Gastrocnemius medialis (tissue), 4 donors: ENCODE measurements at regions not wholly inside any gene's neighbourhood (a gene's known extent, or its start where the extent isn't known, plus 50 kb on each side); places are given as distances from the start of the nearest gene placed in this dataset.

ENCODE experiments used
- ATAC-seq, 2 donors: fragments of 150-250 bp; one replicate each; pipeline ENCODE4 v1.9.1; 2016
- DNase-seq, 2 donors: peaks; one replicate each; pipeline ENCODE4 v3.0.0-alpha.2; 2019
- H3K27ac ChIP-seq, 4 donors: fragments of 200-600 bp; sonication (generic); 1 replicate in 1 of 4; 2 replicates in 3 of 4; pipeline ENCODE4 v1.5.1; 2016 to 2018; ENCODE audit warnings: mild to moderate bottlenecking in 2 of 4, moderate library complexity in 1 of 4
- H3K27me3 ChIP-seq, 3 donors: fragments of 200-600 bp; sonication (generic) in 2 of 3; 1 replicate in 1 of 3; 2 replicates in 2 of 3; pipeline versions ENCODE4 v1.5.1 to v1.6.0; 2016 to 2019; ENCODE audit warnings: mild to moderate bottlenecking in 1 of 3, moderate library complexity in 1 of 3
- H3K36me3 ChIP-seq, 2 donors: fragments of 200-600 bp; sonication (generic) in 1 of 2; one replicate each; pipeline ENCODE4 v1.5.1; 2017 to 2018
- H3K4me1 ChIP-seq, 2 donors: fragments of 200-600 bp; sonication (generic) in 1 of 2; one replicate each; pipeline ENCODE4 v1.5.1; 2016 to 2017; ENCODE audit warnings: mild to moderate bottlenecking in 2 of 2
- H3K4me3 ChIP-seq, 4 donors: fragments of 200-600 bp; sonication (generic) in 3 of 4; 1 replicate in 1 of 4; 2 replicates in 3 of 4; pipeline ENCODE4 v1.5.1; 2016 to 2019; ENCODE audit warnings: mild to moderate bottlenecking in 2 of 4
- H3K9me3 ChIP-seq, 3 donors: fragments of 200-600 bp; sonication (generic) in 2 of 3; 1 replicate in 1 of 3; 2 replicates in 2 of 3; pipeline ENCODE4 v1.5.1; 2016 to 2019
- CTCF ChIP-seq, 5 experiments: fragments of 450-650 bp in 3 of 5; fragments of 200-600 bp in 2 of 5; sonication (generic) in 2 of 5; IDR thresholded peaks in 4 of 5; conservative IDR thresholded peaks in 1 of 5; 1 replicate in 4 of 5; 2 replicates in 1 of 5; pipeline ENCODE4 v1.5.1; 2016 to 2019; ENCODE audit warnings: antibody characterized with exemption in 5 of 5, mild to moderate bottlenecking in 3 of 5, moderate library complexity in 3 of 5
- POLR2A ChIP-seq, 2 donors: fragments of 450-650 bp; IDR thresholded peaks; one replicate each; pipeline ENCODE4 v1.6.1; 2017; ENCODE audit warnings: antibody characterized with exemption in 2 of 2, mild to moderate bottlenecking in 2 of 2, moderate library complexity in 2 of 2
- in situ Hi-C, 4 donors: fragments of 200-750 bp; cut with MboI; loops; one replicate each; pipeline versions ENCODE4 v1.15.0 to v1.8.0; 2017; ENCODE audit warnings: low sequenced_read_pairs in 4 of 4
- intact Hi-C: fragments of 100-400 bp; cut with DNase I; formaldehyde crosslinking; loops from one replicate; pipeline ENCODE4 v1.15.1; 2023; ENCODE audit warnings: low total_unique reads

GRCh38 chr4:159669094-159669493, 566.2 kb downstream of the RAPGEF2 start:
- intact Hi-C loops (no loop called here), in situ Hi-C loops (no loop called here)
- H3K4me1 ChIP-seq, result no peaks in the 10 kb centered on the region
- H3K36me3 ChIP-seq, result no peaks in the 10 kb centered on the region
- no peak for DNase-seq
- H3K9me3 ChIP-seq, result no peaks in the 10 kb centered on the region
- H3K4me3 ChIP-seq, result no peak overlapping the region
- no peak for ATAC-seq
- no peak overlapping the region for H3K27ac ChIP-seq
- no peak for TF ChIP-seq CTCF (IDR thresholded peaks at IDR 0.05 in 4 of 5, conservative IDR thresholded peaks at IDR 0.05 in 1 of 5)
- TF ChIP-seq POLR2A (IDR thresholded peaks at IDR 0.05), result no peak
- H3K27me3 ChIP-seq, result no peaks in the 10 kb centered on the region

GRCh38 chr4:159673221-159673620, 570.3 kb downstream of the RAPGEF2 start:
- no peak for DNase-seq
- Histone ChIP-seq H3K27ac (no peak overlapping the region), H3K4me3 (no peak overlapping the region), H3K27me3 (no peaks in the 10 kb centered on the region), H3K4me1 (no peaks in the 10 kb centered on the region), H3K36me3 (no peaks in the 10 kb centered on the region), H3K9me3 (no peaks in the 10 kb centered on the region)
- TF ChIP-seq POLR2A (IDR thresholded peaks at IDR 0.05) (no peak), CTCF (IDR thresholded peaks at IDR 0.05 in 4 of 5, conservative IDR thresholded peaks at IDR 0.05 in 1 of 5) (no peak)
- no peak for ATAC-seq
- in situ Hi-C loops, result no loop called here
- intact Hi-C loops, result no loop called here

GRCh38 chr4:159674241-159674640, 571.4 kb downstream of the RAPGEF2 start:
- H3K4me1 ChIP-seq, result no peaks in the 10 kb centered on the region
- ATAC-seq (no peak), DNase-seq (no peak)
- intact Hi-C loops (no loop called here), in situ Hi-C loops (no loop called here)
- H3K36me3 ChIP-seq, result no peaks in the 10 kb centered on the region
- H3K4me3 ChIP-seq, result no peak overlapping the region
- no peak overlapping the region for H3K27ac ChIP-seq
- TF ChIP-seq CTCF (IDR thresholded peaks at IDR 0.05 in 4 of 5, conservative IDR thresholded peaks at IDR 0.05 in 1 of 5) (no peak), POLR2A (IDR thresholded peaks at IDR 0.05) (no peak)
- no peaks in the 10 kb centered on the region for H3K27me3 ChIP-seq
- H3K9me3 ChIP-seq, result no peaks in the 10 kb centered on the region

- no peak overlapping the region for H3K4me3 ChIP-seq
- H3K9me3 ChIP-seq, result no peaks in the 10 kb centered on the region
- intact Hi-C loops (no loop called here), in situ Hi-C loops (no loop called here)
- no peaks in the 10 kb centered on the region for H3K4me1 ChIP-seq
- no peaks in the 10 kb centered on the region for H3K36me3 ChIP-seq
- ATAC-seq (no peak), DNase-seq (no peak)
- TF ChIP-seq CTCF (IDR thresholded peaks at IDR 0.05 in 4 of 5, conservative IDR thresholded peaks at IDR 0.05 in 1 of 5), result no peak
- TF ChIP-seq POLR2A (IDR thresholded peaks at IDR 0.05), result no peak
- H3K27me3 ChIP-seq, result no peaks in the 10 kb centered on the region
- H3K27ac ChIP-seq, result no peak overlapping the region
Measured at GRCh38 chr4:159677521-159677920, 574.6 kb downstream of the RAPGEF2 start.

- DNase-seq, result no peak
- Histone ChIP-seq H3K27me3 (no peaks in the 10 kb centered on the region), H3K4me3 (no peak overlapping the region), H3K4me1 (no peaks in the 10 kb centered on the region), H3K36me3 (no peaks in the 10 kb centered on the region), H3K27ac (no peak overlapping the region), H3K9me3 (no peaks in the 10 kb centered on the region)
- TF ChIP-seq POLR2A (IDR thresholded peaks at IDR 0.05), result no peak
- TF ChIP-seq CTCF (IDR thresholded peaks at IDR 0.05 in 4 of 5, conservative IDR thresholded peaks at IDR 0.05 in 1 of 5), result no peak
- in situ Hi-C loops (no loop called here), intact Hi-C loops (no loop called here)
- no peak for ATAC-seq
Measured at GRCh38 chr4:159682996-159683395, 580.1 kb downstream of the RAPGEF2 start.
